GM23338 (cell line): ENCODE measurements at regions not wholly inside any gene's neighbourhood (a gene's known extent, or its start where the extent isn't known, plus 50 kb on each side); places are given as distances from the start of the nearest gene placed in this dataset.

Source experiments
- CREB1 ChIP-seq: fragments of 250-450 bp; sonication (Bioruptor Pico); IDR thresholded peaks from 2 replicates; pipeline ENCODE4 v1.5.0; 2020; ENCODE audit warnings: low read depth, mild to moderate bottlenecking, moderate library complexity
- EZH2 ChIP-seq: fragments of 200-600 bp; sonication (generic); IDR thresholded peaks from one replicate; pipeline ENCODE4 v1.8.0; 2017; ENCODE audit warnings: antibody characterized with exemption, mild to moderate bottlenecking, low read depth; ENCODE audit not compliant: unreplicated experiment
- EZH2phosphoT487 ChIP-seq: fragments of 200-600 bp; sonication (generic); IDR thresholded peaks from one replicate; pipeline ENCODE4 v1.8.1; 2018; ENCODE audit warnings: antibody characterized with exemption; ENCODE audit not compliant: unreplicated experiment
- JUNB ChIP-seq: IDR thresholded peaks from one replicate; pipeline ENCODE4 v1.6.1; 2016; ENCODE audit warnings: antibody characterized with exemption; ENCODE audit not compliant: unreplicated experiment
- POLR2AphosphoS5 ChIP-seq: IDR thresholded peaks from 2 replicates; pipeline ENCODE4 v1.6.1; 2016; ENCODE audit warnings: antibody characterized with exemption, low read depth
- REST ChIP-seq: IDR thresholded peaks from one replicate; pipeline ENCODE4 v1.6.1; 2018; ENCODE audit warnings: antibody characterized with exemption; ENCODE audit not compliant: unreplicated experiment
- TF ChIP-seq, protein P1 (sequence below), 2 experiments: fragments of 200-600 bp in 1 of 2; sonication (generic) in 1 of 2; conservative IDR thresholded peaks; 2 replicates each; pipeline versions ENCODE4 v1.5.1 to v1.6.1; 2016 to 2017; ENCODE audit warnings: antibody characterized with exemption in 2 of 2, low read depth in 2 of 2, mild to moderate bottlenecking in 2 of 2, moderate library complexity in 1 of 2

DNA sequence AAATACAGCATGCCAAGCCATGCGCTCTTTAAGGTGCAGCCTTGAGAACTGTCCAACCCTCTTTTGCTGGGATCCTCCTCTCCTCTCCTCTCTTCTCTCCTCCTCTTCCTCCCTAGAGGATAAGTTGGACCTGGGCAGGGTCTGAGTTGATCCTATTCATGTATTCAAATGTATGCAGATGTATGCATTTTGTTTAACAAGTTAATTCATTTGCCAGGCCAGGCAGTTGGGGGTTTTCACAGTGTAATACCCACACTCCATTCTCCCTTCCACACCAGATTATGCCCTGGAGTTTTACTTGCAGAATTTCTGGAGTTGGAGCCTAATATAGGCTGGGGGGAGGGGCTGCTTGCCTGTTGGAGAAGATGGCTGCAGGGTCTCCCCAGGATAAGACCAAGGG lies 226.2 kb upstream of the SDK2 start:
- TF ChIP-seq, protein P1, sequence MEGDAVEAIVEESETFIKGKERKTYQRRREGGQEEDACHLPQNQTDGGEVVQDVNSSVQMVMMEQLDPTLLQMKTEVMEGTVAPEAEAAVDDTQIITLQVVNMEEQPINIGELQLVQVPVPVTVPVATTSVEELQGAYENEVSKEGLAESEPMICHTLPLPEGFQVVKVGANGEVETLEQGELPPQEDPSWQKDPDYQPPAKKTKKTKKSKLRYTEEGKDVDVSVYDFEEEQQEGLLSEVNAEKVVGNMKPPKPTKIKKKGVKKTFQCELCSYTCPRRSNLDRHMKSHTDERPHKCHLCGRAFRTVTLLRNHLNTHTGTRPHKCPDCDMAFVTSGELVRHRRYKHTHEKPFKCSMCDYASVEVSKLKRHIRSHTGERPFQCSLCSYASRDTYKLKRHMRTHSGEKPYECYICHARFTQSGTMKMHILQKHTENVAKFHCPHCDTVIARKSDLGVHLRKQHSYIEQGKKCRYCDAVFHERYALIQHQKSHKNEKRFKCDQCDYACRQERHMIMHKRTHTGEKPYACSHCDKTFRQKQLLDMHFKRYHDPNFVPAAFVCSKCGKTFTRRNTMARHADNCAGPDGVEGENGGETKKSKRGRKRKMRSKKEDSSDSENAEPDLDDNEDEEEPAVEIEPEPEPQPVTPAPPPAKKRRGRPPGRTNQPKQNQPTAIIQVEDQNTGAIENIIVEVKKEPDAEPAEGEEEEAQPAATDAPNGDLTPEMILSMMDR (conservative IDR thresholded peaks at IDR 0.05; ENCODE audit: low read depth in 2 of 2) = no peak
- TF ChIP-seq EZH2phosphoT487 = no peak
- no peak for TF ChIP-seq REST
- TF ChIP-seq POLR2AphosphoS5 = no peak
- TF ChIP-seq JUNB = no peak
- TF ChIP-seq CREB1 (CRISPR knock-in tag) = no peak
- TF ChIP-seq EZH2 = no peak
